Hematopoietic multipotent progenitor cell treated with erythropoietin and hydrocortisone succinate and interleukin-3 and kit ligand, for 6 days (in vitro differentiated cells): ENCODE measurements at regions not wholly inside any gene's neighbourhood (a gene's known extent, or its start where the extent isn't known, plus 50 kb on each side); places are given as distances from the start of the nearest gene placed in this dataset.

Experiments
- DNase-seq: peaks from one replicate; pipeline ENCODE4 v3.0.0-alpha.2; 2015

- DNase-seq, result no peak
Measured at GRCh38 chr7:424961-425793, 94.5 kb downstream of the PDGFA start.

DNA sequence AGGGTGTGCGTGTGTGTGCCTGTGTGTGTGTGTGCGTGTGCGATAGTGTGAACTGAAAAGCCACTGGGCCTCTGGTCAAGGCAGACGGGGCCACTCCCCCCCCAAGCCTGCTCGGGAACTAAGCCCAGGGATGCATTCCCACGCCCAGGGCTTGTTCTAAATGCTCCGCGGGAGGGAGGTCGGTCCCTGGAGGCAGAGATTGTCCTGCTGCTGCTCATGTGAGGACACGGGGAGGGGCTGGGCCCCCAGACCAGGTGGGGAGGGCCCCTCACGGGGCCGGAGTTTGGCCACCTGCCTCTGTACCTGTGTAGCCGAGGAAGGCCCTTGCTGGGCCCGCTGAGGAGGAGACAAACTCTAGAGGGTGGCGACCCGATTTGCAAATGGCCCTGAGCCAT, 93.9 kb downstream of the PDGFA start:
- DNase-seq, result no peak

DNA sequence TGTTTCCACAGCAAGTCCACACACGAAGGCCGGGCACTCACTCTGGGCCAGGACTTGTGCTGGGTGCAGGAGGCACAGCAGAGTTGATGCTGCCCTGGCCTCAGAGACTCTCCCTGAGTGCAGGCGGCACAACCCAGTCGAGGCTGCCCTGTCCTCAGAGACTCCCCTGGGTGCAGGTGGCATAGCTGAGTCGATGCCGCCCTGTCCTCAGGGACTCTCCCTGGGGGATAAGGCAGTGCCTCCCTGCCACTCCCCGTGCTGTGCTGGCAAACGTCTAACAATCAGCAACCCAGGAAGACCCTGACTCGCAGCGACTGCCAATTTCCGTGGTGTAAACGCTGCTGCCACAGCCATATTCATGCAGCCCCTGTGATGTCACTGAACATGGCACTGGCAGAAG, 93.1 kb downstream of the PDGFA start:
- no peak for DNase-seq

DNA sequence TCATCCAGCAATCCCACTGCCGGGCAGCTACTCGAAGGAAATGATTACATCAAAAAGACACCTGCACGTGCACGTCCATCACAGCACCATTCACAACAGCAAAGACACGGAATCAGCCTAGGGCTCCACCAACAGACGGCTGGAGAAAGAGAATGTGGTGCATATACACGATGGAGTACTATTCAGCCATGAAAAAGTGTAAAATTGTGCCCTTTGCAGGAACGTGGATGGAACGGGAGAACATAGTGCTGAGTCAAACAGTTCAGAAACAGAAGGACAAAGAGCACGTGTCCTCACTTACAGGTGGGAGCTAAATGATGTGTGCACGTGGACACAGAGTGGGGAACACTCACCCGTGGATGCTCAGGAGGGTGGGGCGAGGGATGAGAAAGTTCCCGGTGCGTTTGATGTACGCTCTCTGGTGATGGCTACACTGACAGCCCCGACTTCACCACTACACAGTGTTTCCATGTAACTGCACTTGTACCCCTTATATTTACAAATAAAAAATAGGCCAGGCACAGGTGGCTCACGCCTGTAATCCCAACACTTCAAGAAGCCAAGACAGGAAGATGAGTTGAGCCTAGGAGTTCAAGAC, 92.0 kb downstream of the PDGFA start:
- DNase-seq, result no peak

DNA sequence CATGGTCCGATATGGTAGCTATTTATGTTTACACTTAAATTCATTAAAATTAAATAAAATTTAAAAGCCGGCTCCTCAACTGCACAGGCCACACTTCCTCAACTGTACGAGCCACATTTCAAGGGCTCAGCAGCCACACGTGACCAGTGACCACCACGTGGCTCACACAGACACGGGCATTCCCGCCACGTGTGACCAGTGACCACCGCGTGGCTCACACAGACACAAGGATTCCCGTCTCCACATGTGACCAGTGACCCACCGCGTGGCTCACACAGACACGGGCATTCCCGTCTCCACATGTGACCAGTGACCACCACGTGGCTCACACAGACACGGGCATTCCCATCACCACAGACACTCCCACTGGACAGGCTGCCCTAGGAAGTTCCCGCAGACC, 91.3 kb downstream of the PDGFA start:
- DNase-seq, result no peak

DNA sequence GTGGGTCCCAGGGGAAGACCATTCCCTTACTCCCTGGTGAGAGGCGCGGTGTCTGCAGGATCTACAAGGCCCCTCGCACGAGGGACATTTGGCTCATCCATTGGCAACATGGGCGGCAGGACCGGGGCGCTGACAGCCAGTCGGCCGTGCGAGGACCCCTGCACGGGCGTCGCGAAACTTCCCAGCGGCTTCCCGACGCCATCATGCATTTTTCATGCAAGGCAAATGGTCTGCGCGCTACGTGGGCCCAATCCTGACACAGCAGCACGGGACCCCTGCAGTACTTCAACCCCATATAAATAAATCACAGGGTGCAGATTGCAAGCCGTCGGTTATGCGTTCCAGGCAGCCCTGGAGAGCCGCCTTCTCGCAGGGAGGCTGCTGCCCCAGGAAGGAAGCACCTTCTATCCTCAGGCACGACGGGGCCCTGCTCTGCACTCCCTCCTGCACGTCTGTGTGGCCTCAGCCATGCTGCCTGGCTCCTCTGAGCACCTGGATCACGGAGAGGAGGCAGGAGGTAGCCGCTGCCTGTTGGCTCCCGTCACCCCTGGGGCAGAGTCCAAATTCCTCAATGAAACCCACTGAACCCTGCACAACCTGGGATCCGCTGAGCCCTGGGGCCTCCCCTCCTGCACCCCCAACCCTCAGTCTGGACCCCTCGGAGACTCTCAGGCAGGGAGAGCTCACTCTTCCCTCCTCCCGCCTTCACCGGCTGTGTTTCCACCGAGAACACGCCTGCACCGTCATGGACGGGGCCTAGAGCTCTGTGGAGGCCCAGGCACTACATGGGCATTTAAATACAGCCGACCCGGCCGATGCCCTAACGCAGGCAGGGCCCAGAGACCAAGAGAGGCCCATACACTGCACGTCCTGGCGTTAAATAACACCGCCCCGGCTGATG, 90.5 kb downstream of the PDGFA start:
- DNase-seq, result no peak

- no peak for DNase-seq
Measured at GRCh38 chr7:429828-430180, 89.8 kb downstream of the PDGFA start.

GRCh38 chr7:431041-431440, 88.6 kb downstream of the PDGFA start:
- DNase-seq, result no peak

- DNase-seq, result no peak
Measured at GRCh38 chr7:431658-432111, 88.0 kb downstream of the PDGFA start.

DNA sequence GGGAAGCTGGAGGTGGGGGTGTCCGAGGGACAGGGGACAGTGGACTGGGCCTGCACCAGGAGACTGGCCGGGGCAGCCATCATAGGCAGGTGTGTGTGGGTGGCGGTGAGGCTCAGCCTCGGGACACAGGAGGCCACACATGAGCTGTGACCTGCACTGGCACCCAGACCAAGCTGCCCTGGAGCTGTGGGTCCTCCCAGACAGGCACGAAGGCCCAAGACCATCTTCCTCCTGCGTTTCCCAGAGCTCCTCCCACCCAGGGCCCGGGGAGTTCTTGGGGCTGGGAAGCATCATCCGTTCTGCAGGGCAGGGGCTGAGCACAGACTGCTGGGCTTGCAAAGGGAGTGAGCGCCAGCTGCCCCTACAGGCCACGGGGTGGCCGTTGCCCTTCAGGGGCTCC, 87.4 kb downstream of the PDGFA start:
- DNase-seq, result no peak

- no peak for DNase-seq
Measured at GRCh38 chr7:432933-433332, 86.7 kb downstream of the PDGFA start.

DNA sequence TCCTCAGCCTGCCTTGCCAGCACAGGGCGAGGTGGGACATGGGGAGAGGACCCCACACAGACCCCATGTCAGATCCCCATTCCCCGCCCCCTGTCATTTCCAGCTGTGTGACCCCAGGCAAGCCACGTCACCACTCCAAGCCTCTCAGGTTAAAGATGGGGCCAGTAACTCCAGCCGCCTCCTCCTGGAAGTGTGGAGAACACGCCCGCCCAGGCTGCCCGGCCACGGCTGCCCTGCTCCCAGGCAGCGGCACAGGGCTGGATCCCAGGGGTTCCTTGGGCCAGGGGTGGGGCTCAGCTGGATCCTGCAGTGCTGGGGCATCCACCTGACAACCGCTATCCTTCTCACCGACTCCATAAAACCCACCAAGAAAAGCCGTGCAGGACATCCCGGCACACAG, 86.1 kb downstream of the PDGFA start:
- no peak for DNase-seq

- no peak for DNase-seq
Measured at GRCh38 chr7:434891-435629, 84.6 kb downstream of the PDGFA start.

DNA sequence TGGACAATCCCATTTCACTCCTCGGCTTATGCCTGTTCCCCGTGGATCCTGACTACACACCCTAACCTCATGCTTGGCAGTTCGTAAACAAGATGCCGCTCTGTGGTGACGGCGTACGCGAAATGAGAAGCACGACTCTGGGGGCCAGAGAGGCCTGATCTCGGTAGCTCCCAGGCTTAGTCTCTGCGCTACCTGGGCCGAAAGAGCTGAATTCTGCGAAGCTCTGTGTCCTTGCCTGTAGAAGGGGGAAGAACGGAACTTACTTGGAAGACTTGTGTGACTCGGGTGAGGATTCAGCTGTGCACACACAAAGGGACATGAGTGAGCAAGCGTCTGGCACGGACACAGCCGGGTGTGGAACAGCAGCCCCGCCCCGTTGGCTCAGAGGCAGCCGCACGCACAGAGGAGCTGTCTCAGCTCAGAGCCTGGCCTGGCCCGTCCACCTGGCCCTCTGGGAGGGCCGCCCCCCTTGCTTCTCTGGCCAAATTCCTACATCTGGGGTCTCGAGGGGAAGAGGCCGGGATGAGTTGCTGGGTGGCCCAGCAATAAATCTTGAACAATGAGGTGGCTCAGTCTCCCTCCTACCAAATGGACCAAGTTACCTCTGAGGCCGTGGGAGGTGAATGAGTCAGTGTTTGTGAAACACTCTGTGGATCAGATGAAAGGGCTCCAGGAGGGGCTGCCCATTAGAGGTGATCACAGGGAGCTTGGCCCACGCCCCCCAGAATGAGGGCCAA, 83.8 kb downstream of the PDGFA start:
- DNase-seq, result no peak

GRCh38 chr7:436367-437128, 83.1 kb downstream of the PDGFA start:
- DNase-seq, result no peak

DNA sequence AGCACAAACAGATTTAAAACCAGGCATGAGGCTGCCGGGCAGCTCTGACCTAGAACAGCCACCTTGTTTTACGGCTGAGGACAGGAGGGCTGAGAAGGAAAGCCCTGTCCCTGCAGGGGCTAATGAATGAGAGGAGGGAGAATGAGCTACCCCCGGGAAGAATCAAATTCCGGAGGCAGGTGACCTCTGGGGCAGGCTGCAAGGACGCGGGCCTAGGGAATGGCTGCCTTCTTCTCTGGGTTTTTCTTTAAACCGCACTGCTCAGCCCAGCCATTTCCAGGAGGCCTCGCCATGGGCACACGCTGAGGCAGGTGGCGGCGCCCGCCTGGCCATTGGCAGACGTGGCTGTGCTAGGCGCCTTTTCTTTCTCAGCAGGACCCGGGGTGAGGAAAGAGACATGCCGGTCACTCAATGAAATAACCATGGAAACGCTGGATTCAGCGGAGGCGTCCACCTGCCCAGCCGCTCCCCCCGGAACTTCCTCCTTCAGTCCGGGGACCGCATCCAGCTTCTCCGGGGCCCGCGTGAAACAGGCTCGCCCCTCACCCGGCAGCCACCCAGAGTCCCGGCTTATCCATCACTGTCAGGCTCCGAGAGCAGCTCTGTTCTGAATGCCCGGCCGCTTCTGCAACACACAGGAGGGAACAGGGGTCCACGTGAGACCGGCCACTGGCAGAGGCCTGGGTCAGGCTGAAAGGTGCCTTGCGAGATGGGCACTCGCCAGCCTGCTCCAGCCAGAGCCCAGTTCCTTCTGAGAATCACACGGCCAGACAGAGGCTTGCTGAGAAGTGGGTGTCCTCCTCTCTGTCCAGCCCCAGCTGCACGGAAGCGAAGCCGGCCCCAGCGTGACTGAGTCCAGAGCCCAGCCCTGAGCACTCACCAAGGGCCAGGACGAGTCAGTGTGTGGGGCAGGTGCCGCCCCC, 82.1 kb downstream of the PDGFA start:
- DNase-seq, result no peak

GRCh38 chr7:438361-438760, 81.3 kb downstream of the PDGFA start:
- DNase-seq, result no peak

- DNase-seq, result no peak
Measured at GRCh38 chr7:438916-439315, 80.7 kb downstream of the PDGFA start.

- no peak for DNase-seq
Measured at GRCh38 chr7:440059-440749, 79.4 kb downstream of the PDGFA start.
